H1 (cell line): ENCODE measurements at regions not wholly inside any gene's neighbourhood (a gene's known extent, or its start where the extent isn't known, plus 50 kb on each side); places are given as distances from the start of the nearest gene placed in this dataset.

Source experiments
- CTCF ChIA-PET: fragments of 300-600 bp; sonication (Branson Sonifier 250); formaldehyde crosslinking; loops from one replicate; lab custom pipeline; 2021; ENCODE audit not compliant: partially characterized antibody; lab: Charles Lee
- POLR2A ChIA-PET: fragments of 300-600 bp; sonication (Branson Sonifier 250); formaldehyde crosslinking; loops from one replicate; lab custom pipeline; 2021; ENCODE audit warnings: inconsistent platforms; ENCODE audit not compliant: partially characterized antibody; lab: Charles Lee
- DNase-seq, 2 experiments: peaks; one replicate each; pipeline versions ENCODE4 v3.0.0 to v3.0.0-alpha.2; 2010 to 2022; ENCODE audit warnings: low spot score in 2 of 2, low read depth in 1 of 2, mixed read lengths in 1 of 2
- FAIRE-seq: peaks from 2 replicates; lab custom pipeline; 2011; peaks lifted over from hg19 to GRCh38; lab: Jason Lieb, UNC
- H2AFZ ChIP-seq: 2 replicates; pipeline ENCODE4 v1.8.1; 2012; ENCODE audit warnings: low read length, inconsistent platforms
- H2AK5ac ChIP-seq: 2 replicates; pipeline ENCODE4 v1.6.1; 2013; ENCODE audit warnings: low read depth, low read length
- H2BK120ac ChIP-seq: replicated peaks from 2 replicates; pipeline ENCODE3; 2013; ENCODE audit warnings: low read depth, low read length, inconsistent platforms
- H2BK12ac ChIP-seq: 2 replicates; pipeline ENCODE4 v1.6.1; 2013; ENCODE audit warnings: low read depth, low read length
- H2BK15ac ChIP-seq: 2 replicates; pipeline ENCODE4 v1.6.1; 2013; ENCODE audit warnings: low read length
- H2BK20ac ChIP-seq: 2 replicates; pipeline ENCODE4 v1.6.1; 2013; ENCODE audit warnings: low read length
- H2BK5ac ChIP-seq: 2 replicates; pipeline ENCODE4 v1.6.1; 2013; ENCODE audit warnings: low read depth, low read length
- H3K14ac ChIP-seq: 2 replicates; pipeline ENCODE4 v1.6.1; 2013; ENCODE audit warnings: inconsistent platforms; ENCODE audit not compliant: insufficient read length
- H3K18ac ChIP-seq: 2 replicates; pipeline ENCODE4 v1.6.1; 2013; ENCODE audit warnings: low read length; ENCODE audit errors: extremely low read depth
- H3K23ac ChIP-seq: 2 replicates; pipeline ENCODE4 v1.6.1; 2013; ENCODE audit warnings: inconsistent platforms; ENCODE audit not compliant: insufficient read length
- H3K23me2 ChIP-seq: 2 replicates; pipeline ENCODE4 v1.6.1; 2013; ENCODE audit warnings: low read depth, low read length
- H3K27ac ChIP-seq: 2 replicates; pipeline ENCODE4 v1.6.1; 2011; ENCODE audit warnings: low read depth, low read length, inconsistent platforms
- H3K27me3 ChIP-seq, 4 experiments: replicated peaks in 1 of 4; 1 replicate in 1 of 4; 2 replicates in 3 of 4; pipeline versions ENCODE4 v1.6.1 to v1.8.1; 2011 to 2013; ENCODE audit warnings: low read length in 3 of 4, mild to moderate bottlenecking in 3 of 4, inconsistent platforms in 2 of 4, mixed read lengths in 2 of 4, moderate library complexity in 1 of 4; ENCODE audit not compliant: control insufficient read depth in 3 of 4, insufficient read depth in 3 of 4; ENCODE audit errors: extremely low read depth in 1 of 4
- H3K36me3 ChIP-seq, 4 experiments: 2 replicates each; pipeline versions ENCODE4 v1.6.1 to v1.8.1; 2011 to 2013; ENCODE audit warnings: mild to moderate bottlenecking in 4 of 4, low read length in 3 of 4, moderate library complexity in 2 of 4, control low read depth in 1 of 4, inconsistent platforms in 1 of 4; ENCODE audit not compliant: insufficient read depth in 4 of 4, control insufficient read depth in 2 of 4
- H3K4ac ChIP-seq: replicated peaks from 2 replicates; pipeline ENCODE3; 2013; ENCODE audit warnings: low read length, low read depth, mixed read lengths, inconsistent platforms; ENCODE audit not compliant: insufficient read length
- H3K4me1 ChIP-seq, 4 experiments: replicated peaks in 1 of 4; 1 replicate in 1 of 4; 2 replicates in 3 of 4; pipeline versions ENCODE4 v1.6.1 to v1.8.1; 2011 to 2013; ENCODE audit warnings: low read length in 3 of 4, inconsistent platforms in 2 of 4, mixed read lengths in 1 of 4; ENCODE audit not compliant: insufficient read depth in 4 of 4, control insufficient read depth in 3 of 4
- H3K4me2 ChIP-seq, 2 experiments: 2 replicates each; pipeline versions ENCODE4 v1.6.1 to v1.8.1; 2011 to 2013; ENCODE audit warnings: low read depth in 2 of 2, low read length in 2 of 2, control low read depth in 1 of 2, inconsistent platforms in 1 of 2, mild to moderate bottlenecking in 1 of 2; ENCODE audit not compliant: insufficient read depth in 1 of 2
- H3K4me3 ChIP-seq, 4 experiments: fragments of 200-600, 300-600 bp in 1 of 4; sonication (generic), shearing (Covaris generic), sonication (Bioruptor Twin) in 1 of 4; 2 replicates each; pipeline versions ENCODE4 v1.5.1 to v1.8.1; 2011 to 2016; ENCODE audit warnings: low read length in 4 of 4, low read depth in 3 of 4, control low read depth in 2 of 4, inconsistent platforms in 2 of 4, mild to moderate bottlenecking in 2 of 4, mixed read lengths in 1 of 4, moderate library complexity in 1 of 4; ENCODE audit not compliant: insufficient read depth in 2 of 4; ENCODE audit errors: extremely low read depth in 1 of 4
- H3K56ac ChIP-seq: replicated peaks from 2 replicates; pipeline ENCODE3; 2013; ENCODE audit warnings: low read depth, mild to moderate bottlenecking, mixed read lengths, low read length, inconsistent platforms; ENCODE audit not compliant: insufficient read length
- H3K79me1 ChIP-seq: 2 replicates; pipeline ENCODE4 v1.6.1; 2013; ENCODE audit warnings: low read depth, low read length, control low read depth
- H3K79me2 ChIP-seq, 2 experiments: 2 replicates each; pipeline versions ENCODE4 v1.6.1 to v1.8.1; 2012 to 2013; ENCODE audit warnings: low read length in 2 of 2, mild to moderate bottlenecking in 2 of 2, inconsistent platforms in 1 of 2; ENCODE audit not compliant: insufficient read depth in 2 of 2, control insufficient read depth in 1 of 2
- H3K9ac ChIP-seq, 4 experiments: replicated peaks in 1 of 4; 1 replicate in 1 of 4; 2 replicates in 3 of 4; pipeline versions ENCODE4 v1.6.1 to v1.8.1; 2011 to 2013; ENCODE audit warnings: low read depth in 3 of 4, low read length in 3 of 4, control low read depth in 2 of 4, mild to moderate bottlenecking in 2 of 4, moderate library complexity in 2 of 4, inconsistent platforms in 1 of 4; ENCODE audit errors: extremely low read depth in 1 of 4
- H3K9me3 ChIP-seq, 2 experiments: 2 replicates each; pipeline versions ENCODE4 v1.6.1 to v1.8.1; 2012 to 2013; ENCODE audit warnings: mild to moderate bottlenecking in 2 of 2, moderate library complexity in 2 of 2, control low read depth in 1 of 2, inconsistent platforms in 1 of 2, low read depth in 1 of 2, low read length in 1 of 2, mixed read lengths in 1 of 2; ENCODE audit not compliant: insufficient read depth in 2 of 2
- H4K20me1 ChIP-seq, 2 experiments: replicated peaks in 1 of 2; 2 replicates each; pipeline versions ENCODE3 to v1.8.1; 2011 to 2013; ENCODE audit warnings: inconsistent platforms in 2 of 2, low read length in 2 of 2, mild to moderate bottlenecking in 1 of 2; ENCODE audit not compliant: insufficient read depth in 2 of 2, control insufficient read depth in 1 of 2
- H4K5ac ChIP-seq: 2 replicates; pipeline ENCODE4 v1.6.1; 2013; ENCODE audit warnings: low read length, low read depth, mixed read lengths, inconsistent platforms; ENCODE audit not compliant: insufficient read length
- H4K8ac ChIP-seq: 2 replicates; pipeline ENCODE4 v1.8.0; 2013; ENCODE audit warnings: mild to moderate bottlenecking, moderate library complexity, low read length, inconsistent platforms; ENCODE audit not compliant: insufficient read depth; ENCODE audit errors: extremely low read depth
- H4K91ac ChIP-seq: replicated peaks from 2 replicates; pipeline ENCODE3; 2013; ENCODE audit warnings: low read length, mixed read lengths, inconsistent platforms; ENCODE audit not compliant: insufficient read length
- GTF2F1 ChIP-seq: IDR thresholded peaks from 2 replicates; pipeline ENCODE4 v1.6.1; 2012; ENCODE audit warnings: low read depth, low read length, improper control_type of control experiment, borderline replicate concordance
- KDM4A ChIP-seq: IDR thresholded peaks from one replicate; pipeline ENCODE4 v1.7.1; 2012; ENCODE audit warnings: low read depth, mild to moderate bottlenecking, moderate library complexity, low read length, inconsistent platforms; ENCODE audit not compliant: severe bottlenecking
- KDM5A ChIP-seq: fragments of 200-600 bp; IDR thresholded peaks from 2 replicates; pipeline ENCODE4 v1.7.1; 2012; ENCODE audit warnings: mild to moderate bottlenecking, low read length, inconsistent platforms, mixed read lengths
- PHF8 ChIP-seq: fragments of 200-600 bp; sonication (generic); conservative IDR thresholded peaks from 2 replicates; pipeline ENCODE4 v1.7.1; 2012; ENCODE audit warnings: low read depth, mild to moderate bottlenecking, inconsistent platforms, low read length, moderate library complexity
- SIX5 ChIP-seq: IDR thresholded peaks from 2 replicates; pipeline ENCODE4 v1.6.1; 2011; ENCODE audit warnings: mild to moderate bottlenecking, low read depth, low read length
- SP4 ChIP-seq: IDR thresholded peaks from 2 replicates; pipeline ENCODE4 v1.6.1; 2012; ENCODE audit warnings: low read length, inconsistent platforms
- SUZ12 ChIP-seq: fragments of 200-600 bp; sonication (generic); IDR thresholded peaks from 2 replicates; pipeline ENCODE4 v1.6.1; 2012; ENCODE audit warnings: mild to moderate bottlenecking, inconsistent platforms, low read length, moderate library complexity, mixed read lengths
- TAF1 ChIP-seq: IDR thresholded peaks from 2 replicates; pipeline ENCODE4 v1.6.1; 2011; ENCODE audit warnings: mild to moderate bottlenecking, low read depth, low read length
- ZNF274 ChIP-seq: IDR thresholded peaks from 2 replicates; pipeline ENCODE4 v1.7.0; 2012; ENCODE audit warnings: low read length, borderline replicate concordance; ENCODE audit errors: extremely low read depth
- WGBS, 2 experiments: shearing (Covaris generic) in 1 of 2; methylation state at CpG; one replicate each; pipeline versions ENCODE4 v1.1.6 to v1.1.7; 2013 to 2015; ENCODE audit warnings: low lambda C conversion rate in 2 of 2, mixed read lengths in 2 of 2, inconsistent platforms in 1 of 2, low coverage in 1 of 2, missing lambda C conversion rate in 1 of 2; ENCODE audit not compliant: insufficient replicate concordance in 2 of 2, insufficient coverage in 1 of 2, insufficient read length in 1 of 2; ENCODE audit errors: extremely low coverage in 1 of 2, missing lambda C conversion rate in 1 of 2; 5-methylcytosine and 5-hydroxymethylcytosine counted together
- TF ChIP-seq, protein P1 (sequence below): IDR thresholded peaks from 2 replicates; pipeline ENCODE4 v1.6.1; 2012; ENCODE audit warnings: inconsistent platforms
- TF ChIP-seq, protein P2 (sequence below): IDR thresholded peaks from 2 replicates; pipeline ENCODE4 v1.6.1; 2011; ENCODE audit warnings: low read length, improper control_type of control experiment
- TF ChIP-seq, protein P3 (sequence below): IDR thresholded peaks from 2 replicates; pipeline ENCODE4 v1.6.1; 2011; ENCODE audit warnings: low read depth, mild to moderate bottlenecking, low read length; ENCODE audit not compliant: insufficient read depth
- TF ChIP-seq, protein P4 (sequence below): IDR thresholded peaks from 2 replicates; pipeline ENCODE4 v1.6.1; 2012; ENCODE audit warnings: inconsistent platforms

DNA sequence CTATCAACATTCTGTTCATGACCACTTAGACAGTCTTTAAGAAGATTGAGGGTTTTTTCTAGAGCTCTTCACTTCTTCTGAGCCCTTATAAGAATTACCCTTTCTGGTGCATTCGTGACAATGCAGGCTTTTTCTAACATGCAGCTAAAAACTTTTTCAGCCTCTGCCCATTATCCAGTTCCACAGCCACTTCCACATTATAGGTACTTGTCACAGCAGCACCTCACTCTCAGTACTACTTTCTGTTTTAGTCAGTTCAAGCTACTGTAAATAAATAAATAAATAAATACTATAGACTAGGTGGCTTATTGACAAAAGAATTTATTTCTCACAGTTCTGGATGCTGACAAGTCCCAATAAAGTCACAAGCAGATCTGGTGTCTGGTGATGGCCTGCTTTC is 284.4 kb upstream of the PKN2 start:
- H3K18ac ChIP-seq, result no peak overlapping the region
- no peak overlapping the region for H3K9ac ChIP-seq
- H2BK120ac ChIP-seq, result no peak overlapping the region
- peaks cover 0 to 3% (median under 1%) of the 10 kb centered on the region in 4 experiments; a peak in 1 of 7 replicates for H3K4me1 ChIP-seq
- H4K20me1 ChIP-seq, result no peaks in the 10 kb centered on the region
- H3K4me3 ChIP-seq, result no peak overlapping the region
- H2BK15ac ChIP-seq, result no peak overlapping the region
- no peaks in the 10 kb centered on the region for H3K79me1 ChIP-seq
- no peaks in the 10 kb centered on the region for H3K36me3 ChIP-seq
- no peak overlapping the region for H2AK5ac ChIP-seq
- ChIA-PET POLR2A (no interaction called here), CTCF (no interaction called here)
- no peak overlapping the region for H3K4ac ChIP-seq
- H3K14ac ChIP-seq, result no peak overlapping the region
- no peak overlapping the region for H4K91ac ChIP-seq
- H2BK12ac ChIP-seq, result no peak overlapping the region
- no peak overlapping the region for H2AFZ ChIP-seq
- H4K5ac ChIP-seq, result no peak overlapping the region
- FAIRE-seq, result no peak
- no peak overlapping the region for H4K8ac ChIP-seq
- H3K4me2 ChIP-seq, result no peak overlapping the region
- H3K9me3 ChIP-seq, result no peaks in the 10 kb centered on the region
- H3K23me2 ChIP-seq, result no peaks in the 10 kb centered on the region
- H3K23ac ChIP-seq, result no peak overlapping the region
- H3K27ac ChIP-seq, result no peak overlapping the region
- H3K56ac ChIP-seq, result no peak overlapping the region
- 85% methylated on average over 1 of the region's 1 CpG; no CpG with 5 or more reads in 1 of the 2 experiments for WGBS, 2 experiments
- no peak overlapping the region for H2BK5ac ChIP-seq
- H2BK20ac ChIP-seq, result no peak overlapping the region
- no peaks in the 10 kb centered on the region for H3K79me2 ChIP-seq
- H3K27me3 ChIP-seq, result no peaks in the 10 kb centered on the region
- DNase-seq, result no peak
- TF ChIP-seq TAF1, result no peak
- TF ChIP-seq SIX5, result no peak
- TF ChIP-seq, protein P1, sequence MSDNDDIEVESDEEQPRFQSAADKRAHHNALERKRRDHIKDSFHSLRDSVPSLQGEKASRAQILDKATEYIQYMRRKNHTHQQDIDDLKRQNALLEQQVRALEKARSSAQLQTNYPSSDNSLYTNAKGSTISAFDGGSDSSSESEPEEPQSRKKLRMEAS, result no peak
- TF ChIP-seq GTF2F1, result no peak
- TF ChIP-seq SUZ12, result no peak
- TF ChIP-seq, protein P2, sequence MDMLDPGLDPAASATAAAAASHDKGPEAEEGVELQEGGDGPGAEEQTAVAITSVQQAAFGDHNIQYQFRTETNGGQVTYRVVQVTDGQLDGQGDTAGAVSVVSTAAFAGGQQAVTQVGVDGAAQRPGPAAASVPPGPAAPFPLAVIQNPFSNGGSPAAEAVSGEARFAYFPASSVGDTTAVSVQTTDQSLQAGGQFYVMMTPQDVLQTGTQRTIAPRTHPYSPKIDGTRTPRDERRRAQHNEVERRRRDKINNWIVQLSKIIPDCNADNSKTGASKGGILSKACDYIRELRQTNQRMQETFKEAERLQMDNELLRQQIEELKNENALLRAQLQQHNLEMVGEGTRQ, result no peak
- TF ChIP-seq, protein P3, sequence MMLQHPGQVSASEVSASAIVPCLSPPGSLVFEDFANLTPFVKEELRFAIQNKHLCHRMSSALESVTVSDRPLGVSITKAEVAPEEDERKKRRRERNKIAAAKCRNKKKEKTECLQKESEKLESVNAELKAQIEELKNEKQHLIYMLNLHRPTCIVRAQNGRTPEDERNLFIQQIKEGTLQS, result no peak
- no peak for TF ChIP-seq KDM4A
- TF ChIP-seq PHF8, result no peak
- no peak for TF ChIP-seq KDM5A
- TF ChIP-seq, protein P4, sequence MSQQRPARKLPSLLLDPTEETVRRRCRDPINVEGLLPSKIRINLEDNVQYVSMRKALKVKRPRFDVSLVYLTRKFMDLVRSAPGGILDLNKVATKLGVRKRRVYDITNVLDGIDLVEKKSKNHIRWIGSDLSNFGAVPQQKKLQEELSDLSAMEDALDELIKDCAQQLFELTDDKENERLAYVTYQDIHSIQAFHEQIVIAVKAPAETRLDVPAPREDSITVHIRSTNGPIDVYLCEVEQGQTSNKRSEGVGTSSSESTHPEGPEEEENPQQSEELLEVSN, result no peak
- no peak for TF ChIP-seq ZNF274
- TF ChIP-seq SP4, result no peak
